CD14-positive monocyte (primary cell): ENCODE measurements at regions not wholly inside any gene's neighbourhood (a gene's known extent, or its start where the extent isn't known, plus 50 kb on each side); places are given as distances from the start of the nearest gene placed in this dataset.

Experiments used
- DNase-seq, 3 donors: peaks; one replicate each; pipeline ENCODE4 v3.0.0-alpha.2; 2011 to 2022
- H2AFZ ChIP-seq: 2 replicates; pipeline ENCODE4 v1.6.0; 2012; ENCODE audit warnings: mild to moderate bottlenecking, low read depth, low read length, inconsistent platforms; ENCODE audit not compliant: insufficient read depth, poor library complexity, severe bottlenecking
- H3K27ac ChIP-seq, 2 donors: 1 replicate in 1 of 2; 2 replicates in 1 of 2; pipeline ENCODE4 v1.5.1; 2012 to 2013; ENCODE audit warnings: low read length in 2 of 2, control low read depth in 1 of 2, inconsistent platforms in 1 of 2, low read depth in 1 of 2, mild to moderate bottlenecking in 1 of 2
- H3K27me3 ChIP-seq, 2 donors: one replicate each; pipeline versions ENCODE4 v1.6.0 to v1.6.1; 2011 to 2013; ENCODE audit warnings: low read length in 2 of 2; ENCODE audit not compliant: control insufficient read depth in 2 of 2, insufficient read depth in 2 of 2
- H3K36me3 ChIP-seq, 2 donors: replicated peaks in 1 of 2; 1 replicate in 1 of 2; 2 replicates in 1 of 2; pipeline versions ENCODE4 v1.5.1 to v1.6.1; 2012 to 2013; ENCODE audit warnings: low read length in 2 of 2, control low read depth in 1 of 2, inconsistent platforms in 1 of 2, mild to moderate bottlenecking in 1 of 2; ENCODE audit not compliant: insufficient read depth in 2 of 2, control insufficient read depth in 1 of 2
- H3K4me1 ChIP-seq, 2 donors: 1 replicate in 1 of 2; 2 replicates in 1 of 2; pipeline versions ENCODE4 v1.5.1 to v1.6.1; 2012 to 2013; ENCODE audit warnings: low read length in 2 of 2, control low read depth in 1 of 2, inconsistent platforms in 1 of 2, mild to moderate bottlenecking in 1 of 2, moderate library complexity in 1 of 2; ENCODE audit not compliant: insufficient read depth in 2 of 2, control insufficient read depth in 1 of 2
- H3K4me2 ChIP-seq: replicated peaks from 2 replicates; pipeline ENCODE3; 2012; ENCODE audit warnings: low read length, moderate library complexity, mild to moderate bottlenecking; ENCODE audit not compliant: poor library complexity, severe bottlenecking; ENCODE audit errors: extremely low read depth
- H3K4me3 ChIP-seq, 3 experiments: fragments of 200-600 bp in 1 of 3; sonication (generic) in 1 of 3; replicated peaks in 1 of 3; 1 replicate in 2 of 3; 2 replicates in 1 of 3; pipeline ENCODE4 v1.5.1; 2011 to 2013; ENCODE audit warnings: low read length in 3 of 3, mild to moderate bottlenecking in 3 of 3, control low read depth in 2 of 3, low read depth in 2 of 3, inconsistent platforms in 1 of 3, moderate library complexity in 1 of 3
- H3K79me2 ChIP-seq: 2 replicates; pipeline ENCODE4 v1.6.0; 2012; ENCODE audit warnings: mild to moderate bottlenecking, control low read depth, inconsistent platforms, low read length, moderate library complexity; ENCODE audit not compliant: insufficient read depth
- H3K9ac ChIP-seq: 2 replicates; pipeline ENCODE4 v1.6.0; 2017; ENCODE audit warnings: low read length, mild to moderate bottlenecking; ENCODE audit not compliant: insufficient read depth, poor library complexity, severe bottlenecking
- H3K9me3 ChIP-seq, 2 donors: replicated peaks in 1 of 2; 1 replicate in 1 of 2; 2 replicates in 1 of 2; pipeline versions ENCODE4 v1.5.1 to v1.6.1; 2012 to 2013; ENCODE audit warnings: low read length in 2 of 2, control low read depth in 1 of 2; ENCODE audit not compliant: control insufficient read depth in 1 of 2, insufficient read depth in 1 of 2
- H4K20me1 ChIP-seq: 2 replicates; pipeline ENCODE4 v1.6.0; 2012; ENCODE audit warnings: mild to moderate bottlenecking, low read length, control low read depth, moderate library complexity; ENCODE audit not compliant: insufficient read depth
- H3K27ac Mint-ChIP-seq, 7 donors: one replicate each; pipeline ENCODE4 v1.8.0; 2020; ENCODE audit warnings: mild to moderate bottlenecking in 7 of 7, mixed read lengths in 7 of 7, moderate library complexity in 6 of 7, inconsistent platforms in 2 of 7
- H3K27me3 Mint-ChIP-seq, 3 donors: one replicate each; pipeline ENCODE4 v1.8.0; 2021 to 2022; ENCODE audit warnings: low read depth in 3 of 3, mild to moderate bottlenecking in 3 of 3, mixed read lengths in 3 of 3, moderate library complexity in 3 of 3, inconsistent platforms in 1 of 3
- H3K36me3 Mint-ChIP-seq, 2 donors: one replicate each; pipeline ENCODE4 v1.8.0; 2020; ENCODE audit warnings: mixed read lengths in 2 of 2, inconsistent platforms in 1 of 2, mild to moderate bottlenecking in 1 of 2
- H3K4me1 Mint-ChIP-seq: one replicate; pipeline ENCODE4 v1.8.0; 2020; ENCODE audit warnings: mild to moderate bottlenecking, mixed read lengths
- H3K4me3 Mint-ChIP-seq, 2 donors: one replicate each; pipeline ENCODE4 v1.8.0; 2020; ENCODE audit warnings: mild to moderate bottlenecking in 2 of 2, mixed read lengths in 2 of 2, moderate library complexity in 1 of 2
- H3K9me3 Mint-ChIP-seq, 7 donors: one replicate each; pipeline ENCODE4 v1.8.0; 2020 to 2022; ENCODE audit warnings: mixed read lengths in 7 of 7, mild to moderate bottlenecking in 6 of 7, moderate library complexity in 6 of 7, inconsistent platforms in 2 of 7
- CTCF ChIP-seq: fragments of 200-600 bp; IDR thresholded peaks from one replicate; pipeline ENCODE4 v1.8.0; 2022; ENCODE audit warnings: antibody characterized with exemption, mild to moderate bottlenecking
- WGBS: methylation state at CpG from one replicate; pipeline ENCODE4 v1.1.5; 2013; ENCODE audit warnings: missing lambda C conversion rate; ENCODE audit not compliant: insufficient coverage; 5-methylcytosine and 5-hydroxymethylcytosine counted together
- intact Hi-C, 2 donors: fragments of 100-400 bp; cut with micrococcal nuclease; formaldehyde crosslinking; loops; one replicate each; pipeline versions ENCODE4 v1.15.0 to v1.15.1; 2023

GRCh38 chr4:54473077-54473545 lies 184.6 kb upstream of the KIT start:
- WGBS, result 98% methylated on average over 5 of the region's 7 CpGs
- H3K9ac ChIP-seq, result no peak overlapping the region
- H3K4me3 Mint-ChIP-seq, result no peak overlapping the region
- H3K9me3 Mint-ChIP-seq, result peaks cover 3 to 18% (median 6%) of the 10 kb centered on the region in 7 donors
- H3K27me3 Mint-ChIP-seq, result no peaks in the 10 kb centered on the region
- H4K20me1 ChIP-seq, result no peaks in the 10 kb centered on the region
- intact Hi-C loops, result no loop called here
- no peaks in the 10 kb centered on the region for H3K27me3 ChIP-seq
- DNase-seq, result no peak
- H3K36me3 Mint-ChIP-seq, result no peaks in the 10 kb centered on the region
- H3K79me2 ChIP-seq, result no peaks in the 10 kb centered on the region
- no peak overlapping the region for H2AFZ ChIP-seq
- no peak overlapping the region for H3K4me2 ChIP-seq
- no peaks in the 10 kb centered on the region for H3K4me1 Mint-ChIP-seq
- no peak overlapping the region for H3K4me3 ChIP-seq
- H3K27ac ChIP-seq, result no peak overlapping the region
- TF ChIP-seq CTCF, result no peak
- H3K36me3 ChIP-seq, result no peaks in the 10 kb centered on the region
- peaks cover 0 to 8% of the 10 kb centered on the region in 2 donors for H3K9me3 ChIP-seq
- no peak overlapping the region for H3K27ac Mint-ChIP-seq
- H3K4me1 ChIP-seq, result no peaks in the 10 kb centered on the region

GRCh38 chr4:54473798-54474197 lies 184.0 kb upstream of the KIT start:
- Histone ChIP-seq H3K4me2 (no peak overlapping the region), H3K27ac (no peak overlapping the region), H3K4me3 (no peak overlapping the region), H2AFZ (no peak overlapping the region), H3K4me1 (no peaks in the 10 kb centered on the region), H3K9me3 (peaks cover 0 to 5% of the 10 kb centered on the region in 2 donors), H3K9ac (no peak overlapping the region), H3K79me2 (no peaks in the 10 kb centered on the region), H4K20me1 (no peaks in the 10 kb centered on the region), H3K36me3 (no peaks in the 10 kb centered on the region), H3K27me3 (no peaks in the 10 kb centered on the region)
- TF ChIP-seq CTCF, result no peak
- no peak for DNase-seq
- peaks cover 3 to 21% (median 5%) of the 10 kb centered on the region in 7 donors for H3K9me3 Mint-ChIP-seq
- H3K36me3 Mint-ChIP-seq, result no peaks in the 10 kb centered on the region
- no peaks in the 10 kb centered on the region for H3K4me1 Mint-ChIP-seq
- intact Hi-C loops, result no loop called here
- no peaks in the 10 kb centered on the region for H3K27me3 Mint-ChIP-seq
- H3K4me3 Mint-ChIP-seq, result no peak overlapping the region
- H3K27ac Mint-ChIP-seq, result no peak overlapping the region
- WGBS, result 80% methylated on average over 1 of the region's 6 CpGs
